ENCODE measurements at regions not wholly inside any gene's neighbourhood (a gene's known extent, or its start where the extent isn't known, plus 50 kb on each side); places are given as distances from the start of the nearest gene placed in this dataset.

GRCh38 chr9:106305428-106306133 is 557.4 kb upstream of the ZNF462 start (continued):
- TF ChIP-seq CHD7 (IDR thresholded peaks at IDR 0.05; ENCODE audit: insufficient replicate concordance, low read length) (no peak), MAX (IDR thresholded peaks at IDR 0.05) (no peak), BRCA1 (IDR thresholded peaks at IDR 0.05; ENCODE audit: low read depth, low read length) (no peak), SUZ12 (IDR thresholded peaks at IDR 0.05; ENCODE audit: low read length) (no peak), POLR2A (IDR thresholded peaks at IDR 0.05; ENCODE audit: control extremely low read depth in 1 of 2, low read depth in 2 of 2, low read length in 2 of 2) (no peak)

Data from H1 (cell line).